ENCODE measurements at regions not wholly inside any gene's neighbourhood (a gene's known extent, or its start where the extent isn't known, plus 50 kb on each side); places are given as distances from the start of the nearest gene placed in this dataset.
"Not testable (repeated sequence)": the region's sequence is repeated elsewhere in the genome, so short reads cannot be mapped to it uniquely, and the experiment has no call there.

GRCh38 chr1:191804311-191804710 lies 354.0 kb upstream of the RGS18 start:
- TF ChIP-seq MAX (IDR thresholded peaks at IDR 0.05; ENCODE audit: low read depth, low read length) (no peak), POLR2A (IDR thresholded peaks at IDR 0.05; ENCODE audit: extremely low read depth, insufficient read length) (no peak), CTCF (IDR thresholded peaks at IDR 0.05; ENCODE audit: low read depth, low read length) (no peak), MYC (IDR thresholded peaks at IDR 0.05; ENCODE audit: low read depth, low read length) (no peak)
- H3K4me3 ChIP-seq (ENCODE audit: low read depth, low read length), result no peak overlapping the region
- DNase-seq (ENCODE audit: low read depth), result no peak

GRCh38 chr1:191813593-191813992 lies 344.7 kb upstream of the RGS18 start:
- H3K4me3 ChIP-seq (ENCODE audit: low read depth, low read length), result not testable (repeated sequence)

GRCh38 chr1:191818198-191818597 lies 340.1 kb upstream of the RGS18 start:
- no peak for DNase-seq (ENCODE audit: low read depth)
- TF ChIP-seq POLR2A (IDR thresholded peaks at IDR 0.05; ENCODE audit: extremely low read depth, insufficient read length), result no peak
- no peak for TF ChIP-seq MAX (IDR thresholded peaks at IDR 0.05; ENCODE audit: low read depth, low read length)
- no peak for TF ChIP-seq MYC (IDR thresholded peaks at IDR 0.05; ENCODE audit: low read depth, low read length)
- no peak for TF ChIP-seq CTCF (IDR thresholded peaks at IDR 0.05; ENCODE audit: low read depth, low read length)
- no peak overlapping the region for H3K4me3 ChIP-seq (ENCODE audit: low read depth, low read length)

More at GRCh38 chr1:191813593-191813992, 344.7 kb upstream of the RGS18 start:
- not testable (repeated sequence) for DNase-seq (ENCODE audit: low read depth)

- H3K4me3 ChIP-seq (ENCODE audit: low read depth, low read length), result no peak overlapping the region
- DNase-seq (ENCODE audit: low read depth), result peak; percentile 36
- no peak for TF ChIP-seq CTCF (IDR thresholded peaks at IDR 0.05; ENCODE audit: low read depth, low read length)
- TF ChIP-seq POLR2A (IDR thresholded peaks at IDR 0.05; ENCODE audit: extremely low read depth, insufficient read length), result no peak
- no peak for TF ChIP-seq MYC (IDR thresholded peaks at IDR 0.05; ENCODE audit: low read depth, low read length)
- no peak for TF ChIP-seq MAX (IDR thresholded peaks at IDR 0.05; ENCODE audit: low read depth, low read length)
Observed at GRCh38 chr1:191831572-191831971, 326.7 kb upstream of the RGS18 start.

- no peak for DNase-seq (ENCODE audit: low read depth)
- no peak overlapping the region for H3K4me3 ChIP-seq (ENCODE audit: low read depth, low read length)
- TF ChIP-seq MAX (IDR thresholded peaks at IDR 0.05; ENCODE audit: low read depth, low read length), result no peak
- TF ChIP-seq CTCF (IDR thresholded peaks at IDR 0.05; ENCODE audit: low read depth, low read length), result no peak
- no peak for TF ChIP-seq POLR2A (IDR thresholded peaks at IDR 0.05; ENCODE audit: extremely low read depth, insufficient read length)
- no peak for TF ChIP-seq MYC (IDR thresholded peaks at IDR 0.05; ENCODE audit: low read depth, low read length)
Observed at GRCh38 chr1:191839891-191840290, 318.4 kb upstream of the RGS18 start.

GRCh38 chr1:191851799-191852595 lies 306.3 kb upstream of the RGS18 start:
- no peak for TF ChIP-seq CTCF (IDR thresholded peaks at IDR 0.05; ENCODE audit: low read depth, low read length)
- no peak for TF ChIP-seq MYC (IDR thresholded peaks at IDR 0.05; ENCODE audit: low read depth, low read length)
- TF ChIP-seq POLR2A (IDR thresholded peaks at IDR 0.05; ENCODE audit: extremely low read depth, insufficient read length), result no peak
- TF ChIP-seq MAX (IDR thresholded peaks at IDR 0.05; ENCODE audit: low read depth, low read length), result no peak
- DNase-seq (ENCODE audit: low read depth), result no peak
- H3K4me3 ChIP-seq (ENCODE audit: low read depth, low read length), result no peak overlapping the region

Measured in NB4 (cell line).